PC-9 (cell line): ENCODE measurements at regions not wholly inside any gene's neighbourhood (a gene's known extent, or its start where the extent isn't known, plus 50 kb on each side); places are given as distances from the start of the nearest gene placed in this dataset.

Source experiments
- BruUV-seq: library from RNA; stranded (reverse); fragments of 400-500 nt; replicated peaks from 2 replicates; lab custom pipeline; 2021; lab: Mats Ljungman, UMichigan
- CTCF ChIA-PET: fragments of 300-600 bp; sonication (Branson Sonifier 250); formaldehyde crosslinking; loops from one replicate; lab custom pipeline; 2022; ENCODE audit warnings: antibody characterized with exemption; lab: Charles Lee
- POLR2A ChIA-PET: fragments of 300-600 bp; sonication (Branson Sonifier 250); formaldehyde crosslinking; loops from one replicate; lab custom pipeline; 2022; ENCODE audit warnings: antibody characterized with exemption; ENCODE audit not compliant: unreplicated experiment; lab: Charles Lee
- DNase-seq, 2 experiments: peaks; one replicate each; pipeline versions ENCODE4 v3.0.0 to v3.0.0-alpha.2; 2015 to 2022; ENCODE audit warnings: mixed read lengths in 1 of 2
- H2AFZ ChIP-seq: fragments of 200-600 bp; sonication (generic); 2 replicates; pipeline ENCODE4 v1.8.1; 2017; ENCODE audit warnings: antibody characterized with exemption
- H3F3A ChIP-seq: fragments of 200-600 bp; sonication (generic); 2 replicates; pipeline ENCODE4 v1.8.1; 2017; ENCODE audit warnings: antibody characterized with exemption, mild to moderate bottlenecking, low read depth; ENCODE audit not compliant: insufficient read depth
- H3K27ac ChIP-seq: fragments of 200-600 bp; sonication (generic); 2 replicates; pipeline ENCODE4 v1.6.1; 2016; ENCODE audit warnings: mixed run types
- H3K27me3 ChIP-seq: fragments of 200-600 bp; sonication (generic); 2 replicates; pipeline ENCODE4 v1.6.1; 2016; ENCODE audit warnings: low read depth, mixed run types; ENCODE audit not compliant: insufficient read depth
- H3K36me3 ChIP-seq: fragments of 200-600 bp; sonication (generic); 2 replicates; pipeline ENCODE4 v1.6.1; 2016; ENCODE audit warnings: low read depth, mixed run types
- H3K4me1 ChIP-seq: fragments of 200-600 bp; sonication (generic); replicated peaks from 2 replicates; pipeline ENCODE4 v1.6.1; 2016; ENCODE audit warnings: mixed run types; ENCODE audit not compliant: insufficient read depth
- H3K4me2 ChIP-seq: fragments of 200-600 bp; sonication (generic); 2 replicates; pipeline ENCODE4 v1.6.1; 2017; ENCODE audit warnings: mixed run types
- H3K4me3 ChIP-seq: fragments of 200-600 bp; sonication (generic); 2 replicates; pipeline ENCODE4 v1.6.1; 2016; ENCODE audit warnings: mixed run types
- H3K79me2 ChIP-seq: fragments of 200-600 bp; sonication (generic); 2 replicates; pipeline ENCODE4 v1.6.1; 2017; ENCODE audit warnings: low read depth, mixed run types
- H3K9me2 ChIP-seq: fragments of 200-600 bp; sonication (generic); 2 replicates; pipeline ENCODE4 v1.8.1; 2017; ENCODE audit warnings: mild to moderate bottlenecking; ENCODE audit not compliant: insufficient read depth
- H3K9me3 ChIP-seq: fragments of 200-600 bp; sonication (generic); 2 replicates; pipeline ENCODE4 v1.8.1; 2016; ENCODE audit warnings: low read depth; ENCODE audit not compliant: insufficient read depth
- H4K20me1 ChIP-seq: fragments of 200-600 bp; sonication (generic); 2 replicates; pipeline ENCODE4 v1.8.1; 2017; ENCODE audit not compliant: insufficient read depth
- CTCF ChIP-seq: fragments of 200-600 bp; sonication (generic); conservative IDR thresholded peaks from 2 replicates; pipeline ENCODE4 v1.6.1; 2017; ENCODE audit warnings: mixed run types, antibody characterized with exemption, mild to moderate bottlenecking, moderate library complexity
- EZH2 ChIP-seq: fragments of 200-600 bp; sonication (generic); IDR thresholded peaks from 2 replicates; pipeline ENCODE4 v1.8.0; 2017; ENCODE audit warnings: antibody characterized with exemption, low read depth
- intact Hi-C: fragments of 100-400 bp; cut with micrococcal nuclease; formaldehyde crosslinking; loops from one replicate; pipeline ENCODE4 v1.10.0; 2022; ENCODE audit not compliant: unreplicated experiment

- no peak overlapping the region for H2AFZ ChIP-seq
- no peaks in the 10 kb centered on the region for H3K27me3 ChIP-seq
- no peaks in the 10 kb centered on the region for H3K9me2 ChIP-seq
- intact Hi-C loops: no loop called here
- no peaks in the 10 kb centered on the region for H3K36me3 ChIP-seq
- H3K79me2 ChIP-seq: no peaks in the 10 kb centered on the region
- TF ChIP-seq EZH2 (no peak), CTCF (no peak)
- no peak overlapping the region for H3K4me2 ChIP-seq
- H3K4me1 ChIP-seq: peaks cover 27% of the 10 kb centered on the region
- ChIA-PET CTCF (no interaction called here), POLR2A (no interaction called here)
- H3K9me3 ChIP-seq: no peaks in the 10 kb centered on the region
- H3F3A ChIP-seq: peaks cover 6% of the 10 kb centered on the region
- DNase-seq: no peak
- no TSS peak for BruUV-seq
- H4K20me1 ChIP-seq: no peaks in the 10 kb centered on the region
- H3K27ac ChIP-seq: no peak overlapping the region
- H3K4me3 ChIP-seq: no peak overlapping the region
Observed at GRCh38 chr6:7045331-7045730, 62.4 kb upstream of the RREB1 start.

- Histone ChIP-seq H3K9me2 (no peaks in the 10 kb centered on the region), H4K20me1 (no peaks in the 10 kb centered on the region), H3K9me3 (no peaks in the 10 kb centered on the region), H3K4me2 (no peak overlapping the region), H3K27me3 (no peaks in the 10 kb centered on the region), H3K79me2 (no peaks in the 10 kb centered on the region), H3K36me3 (no peaks in the 10 kb centered on the region), H3K27ac (no peak overlapping the region), H2AFZ (no peak overlapping the region), H3K4me1 (peaks cover 29% of the 10 kb centered on the region), H3K4me3 (no peak overlapping the region), H3F3A (peaks cover 9% of the 10 kb centered on the region)
- TF ChIP-seq CTCF: no peak
- no peak for TF ChIP-seq EZH2
- no peak for DNase-seq
- ChIA-PET POLR2A (no interaction called here), CTCF (no interaction called here)
- intact Hi-C loops: no loop called here
- BruUV-seq: no TSS peak
Observed at GRCh38 chr6:7045746-7046145, 62.0 kb upstream of the RREB1 start.

GRCh38 chr6:7047128-7047527 lies 60.6 kb upstream of the RREB1 start:
- POLR2A ChIA-PET: no interaction called here
- no peak overlapping the region for H3K4me2 ChIP-seq

More at GRCh38 chr6:7047128-7047527, 60.6 kb upstream of the RREB1 start:
- intact Hi-C loops: no loop called here
- CTCF ChIA-PET: no interaction called here
- Histone ChIP-seq H2AFZ (no peak overlapping the region), H3K79me2 (no peaks in the 10 kb centered on the region), H3K4me1 (peaks cover 25% of the 10 kb centered on the region), H3K36me3 (no peaks in the 10 kb centered on the region), H3F3A (peaks cover 16% of the 10 kb centered on the region), H3K27me3 (no peaks in the 10 kb centered on the region), H3K27ac (no peak overlapping the region), H3K9me3 (no peaks in the 10 kb centered on the region), H4K20me1 (no peaks in the 10 kb centered on the region), H3K4me3 (no peak overlapping the region), H3K9me2 (no peaks in the 10 kb centered on the region)
- TF ChIP-seq EZH2: no peak
- no peak for TF ChIP-seq CTCF
- no TSS peak for BruUV-seq
- DNase-seq: no peak
